HG02571 (cell line): ENCODE measurements at regions not wholly inside any gene's neighbourhood (a gene's known extent, or its start where the extent isn't known, plus 50 kb on each side); places are given as distances from the start of the nearest gene placed in this dataset.
A peak's percentile ranks its signal among the peaks of the same experiment; 100 is the strongest.

Experiments
- ATAC-seq: cut with Tn5 transposase; IDR thresholded peaks from one replicate; pipeline ENCODE4 v1.9.1; 2021; ENCODE audit warnings: mild to moderate bottlenecking, moderate library complexity; ENCODE audit not compliant: unreplicated experiment

GRCh38 chr6:153575528-153575927 lies 444.4 kb upstream of the RGS17 start:
- ATAC-seq, result no peak

GRCh38 chr6:153574231-153574630 lies 443.1 kb upstream of the RGS17 start:
- ATAC-seq, result no peak

- no peak for ATAC-seq
Observed at GRCh38 chr6:153572371-153572770, 441.3 kb upstream of the RGS17 start.

- ATAC-seq, result no peak
Observed at GRCh38 chr6:153568628-153569027, 437.5 kb upstream of the RGS17 start.

- ATAC-seq, result no peak
Observed at GRCh38 chr6:153564803-153565202, 433.7 kb upstream of the RGS17 start.

- no peak for ATAC-seq
Observed at GRCh38 chr6:153563001-153563400, 431.9 kb upstream of the RGS17 start.

GRCh38 chr6:153553627-153554026 lies 422.5 kb upstream of the RGS17 start:
- ATAC-seq, result no peak

GRCh38 chr6:153539602-153540001 lies 408.5 kb upstream of the RGS17 start:
- no peak for ATAC-seq

GRCh38 chr6:153538491-153538890 lies 407.4 kb upstream of the RGS17 start:
- no peak for ATAC-seq

GRCh38 chr6:153537422-153537821 lies 406.3 kb upstream of the RGS17 start:
- no peak for ATAC-seq

GRCh38 chr6:153526479-153526878 lies 395.4 kb upstream of the RGS17 start:
- no peak for ATAC-seq

- ATAC-seq, result no peak
Observed at GRCh38 chr6:153525998-153526397, 394.9 kb upstream of the RGS17 start.

- no peak for ATAC-seq
Observed at GRCh38 chr6:153523390-153523789, 392.3 kb upstream of the RGS17 start.

- ATAC-seq, result peak; percentile 81
Observed at GRCh38 chr6:153511896-153512496, 380.9 kb upstream of the RGS17 start.

- no peak for ATAC-seq
Observed at GRCh38 chr6:153503810-153504209, 372.7 kb upstream of the RGS17 start.

- no peak for ATAC-seq
Observed at GRCh38 chr6:153493501-153493900, 362.4 kb upstream of the RGS17 start.

- ATAC-seq, result no peak
Observed at GRCh38 chr6:153489479-153489878, 358.4 kb upstream of the RGS17 start.

GRCh38 chr6:153488267-153488666 lies 357.2 kb upstream of the RGS17 start:
- ATAC-seq, result no peak

GRCh38 chr6:153485072-153485471 lies 354.0 kb upstream of the RGS17 start:
- no peak for ATAC-seq

- ATAC-seq, result no peak
Observed at GRCh38 chr6:153484056-153484455, 353.0 kb upstream of the RGS17 start.

GRCh38 chr6:153476243-153476642 lies 345.2 kb upstream of the RGS17 start:
- no peak for ATAC-seq

- no peak for ATAC-seq
Observed at GRCh38 chr6:153465050-153465449, 334.0 kb upstream of the RGS17 start.

GRCh38 chr6:153449279-153449678 lies 318.2 kb upstream of the RGS17 start:
- no peak for ATAC-seq
